HG03565 (cell line): ENCODE measurements at regions not wholly inside any gene's neighbourhood (a gene's known extent, or its start where the extent isn't known, plus 50 kb on each side); places are given as distances from the start of the nearest gene placed in this dataset.

Source experiments
- ATAC-seq: cut with Tn5 transposase; IDR thresholded peaks from one replicate; pipeline ENCODE4 v1.9.1; 2021; ENCODE audit warnings: mild to moderate bottlenecking, moderate library complexity; ENCODE audit not compliant: unreplicated experiment

GRCh38 chr2:196565106-196565765 is 74.3 kb upstream of the CCDC150 start:
- ATAC-seq, result no peak

DNA sequence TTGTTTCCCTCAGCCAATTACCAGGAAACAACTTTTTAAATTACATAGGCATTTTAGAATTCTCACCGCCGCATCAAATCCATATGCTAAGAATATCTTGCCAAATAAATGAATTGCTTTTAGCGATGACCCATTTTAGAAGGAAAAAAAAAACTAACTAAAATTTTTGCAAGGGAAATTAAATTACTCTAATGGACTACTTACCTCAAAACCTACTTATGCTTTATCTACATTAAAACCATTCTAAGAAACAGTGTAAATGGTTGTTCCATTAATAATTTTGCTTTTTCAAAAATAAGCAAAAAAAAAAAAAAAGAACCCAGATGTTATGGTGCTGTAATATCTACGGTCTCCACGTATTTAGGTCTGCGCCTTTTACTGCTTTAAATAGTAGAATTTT is 73.5 kb upstream of the CCDC150 start:
- ATAC-seq, result no peak

DNA sequence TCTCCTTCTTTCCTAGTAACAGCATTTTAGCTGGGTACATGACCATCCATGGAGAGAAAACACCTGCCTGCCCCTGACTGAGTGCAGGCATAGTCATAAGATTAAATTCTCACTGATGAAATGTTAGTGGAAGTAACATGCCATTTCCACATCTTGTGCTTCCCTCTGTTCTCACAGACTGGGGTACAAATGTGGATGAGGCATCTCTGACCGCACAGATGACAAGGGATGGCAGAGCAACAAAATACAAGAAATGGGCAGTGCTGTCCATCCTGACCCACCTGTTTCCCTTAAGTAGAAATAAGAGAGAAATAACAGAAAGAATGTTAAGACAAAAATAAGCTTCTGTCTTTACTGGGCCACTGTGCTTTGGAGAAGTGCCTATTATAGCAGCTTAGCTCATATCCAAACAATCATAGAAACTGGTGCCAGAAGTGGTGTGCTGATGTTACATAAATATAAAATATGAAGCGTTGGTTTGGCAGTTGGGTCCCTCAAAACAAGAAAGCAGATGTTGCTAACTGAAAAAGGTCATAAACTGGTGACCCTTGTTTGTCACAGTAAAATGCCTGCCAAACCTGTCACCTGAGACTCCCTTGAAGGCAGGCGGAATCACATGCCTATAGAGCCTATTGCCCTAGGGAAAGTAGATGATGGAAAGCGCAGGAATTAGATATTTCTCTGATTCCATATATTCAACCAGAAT is 72.4 kb upstream of the CCDC150 start:
- no peak for ATAC-seq

GRCh38 chr2:196568506-196568905 is 71.0 kb upstream of the CCDC150 start:
- no peak for ATAC-seq

- no peak for ATAC-seq
These were observed 54.6 kb upstream of the CCDC150 start for GRCh38 chr2:196584903-196585302.

DNA sequence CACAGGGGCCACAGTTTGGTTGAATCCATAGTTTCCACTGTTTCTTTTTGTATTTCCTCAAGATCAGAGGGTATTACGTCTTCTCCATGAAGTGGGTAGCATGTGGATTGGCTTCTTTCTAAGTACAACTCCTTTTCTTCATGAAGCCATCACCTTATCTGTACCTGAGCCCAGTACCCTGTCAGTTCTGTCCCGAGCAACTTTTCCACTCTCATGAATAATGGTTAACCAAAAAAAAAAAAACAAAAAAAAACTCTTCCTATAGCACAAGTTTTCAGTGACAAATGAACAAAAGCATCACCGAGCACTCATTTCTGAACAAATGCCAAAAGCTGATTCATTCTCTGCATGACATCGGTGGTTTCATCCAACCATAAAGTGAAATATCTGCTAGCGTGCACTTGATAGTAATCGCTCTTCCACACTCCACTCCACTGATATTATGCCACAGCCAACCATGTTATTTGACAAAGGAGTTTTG is 53.0 kb upstream of the CCDC150 start:
- ATAC-seq, result no peak

DNA sequence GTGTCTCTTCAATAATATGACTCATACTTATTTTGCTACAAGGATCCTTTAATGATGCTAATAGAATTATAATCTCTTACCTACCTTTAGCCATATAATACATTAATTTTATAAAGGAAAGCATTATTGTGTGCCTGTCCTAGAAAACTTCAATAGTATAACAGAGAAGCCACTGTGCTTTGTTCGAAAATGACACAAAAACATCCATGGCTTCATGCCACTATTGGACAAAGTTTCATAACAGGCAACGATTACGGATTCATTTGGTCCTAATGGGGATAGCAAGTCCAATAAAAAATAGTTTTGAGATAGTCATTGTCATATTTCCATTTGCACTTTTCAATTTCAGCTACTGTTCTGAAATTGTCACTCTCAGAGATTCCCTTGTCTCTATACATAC is 52.5 kb upstream of the CCDC150 start:
- ATAC-seq, result no peak

GRCh38 chr2:196587739-196588138 is 51.8 kb upstream of the CCDC150 start:
- no peak for ATAC-seq

- ATAC-seq, result no peak
These were observed 50.1 kb upstream of the CCDC150 start for GRCh38 chr2:196589419-196589818.
